ENCODE measurements at regions not wholly inside any gene's neighbourhood (a gene's known extent, or its start where the extent isn't known, plus 50 kb on each side); places are given as distances from the start of the nearest gene placed in this dataset.

GRCh38 chr4:129420637-129421036 lies 324.7 kb downstream of the C4orf33 start:
- Mint-ChIP-seq H3K27me3 (no peaks in the 10 kb centered on the region), H3K27ac (no peak overlapping the region), H3K9me3 (no peaks in the 10 kb centered on the region), H3K4me1 (ENCODE audit: low read depth) (no peaks in the 10 kb centered on the region), H3K36me3 (ENCODE audit: low read depth) (no peaks in the 10 kb centered on the region), H3K4me3 (no peak overlapping the region)
- DNase-seq (no peak), ATAC-seq (ENCODE audit: poor library complexity) (no peak)
- H3K27ac ChIP-seq (ENCODE audit: low read depth in 1 of 2, low read length in 2 of 2) = no peak overlapping the region
- H3K27me3 ChIP-seq (ENCODE audit: control insufficient read depth in 1 of 2, insufficient read depth in 2 of 2, low read length in 2 of 2) = no peaks in the 10 kb centered on the region
- ChIA-PET CTCF (no interaction called here), POLR2A (no interaction called here)
- no peaks in the 10 kb centered on the region for H3K9me3 ChIP-seq (ENCODE audit: control insufficient read depth in 1 of 2, insufficient read depth in 1 of 2, low read length in 2 of 2)
- no peaks in the 10 kb centered on the region for H3K36me3 ChIP-seq (ENCODE audit: insufficient read depth, low read length)
- intact Hi-C loops (cut with DNase I, micrococcal nuclease) = no loop called here
- H3K4me1 ChIP-seq (ENCODE audit: insufficient read depth, low read length) = no peaks in the 10 kb centered on the region
- no peak for TF ChIP-seq CTCF (IDR thresholded peaks at IDR 0.05)
- H3K4me3 ChIP-seq (ENCODE audit: low read length) = no peak overlapping the region

GRCh38 chr4:129422277-129422676 lies 326.3 kb downstream of the C4orf33 start:
- no peak for DNase-seq
- Histone ChIP-seq H3K36me3 (ENCODE audit: insufficient read depth, low read length) (no peaks in the 10 kb centered on the region), H3K27me3 (ENCODE audit: control insufficient read depth in 1 of 2, insufficient read depth in 2 of 2, low read length in 2 of 2) (no peaks in the 10 kb centered on the region), H3K4me3 (ENCODE audit: low read length) (no peak overlapping the region), H3K4me1 (ENCODE audit: insufficient read depth, low read length) (no peaks in the 10 kb centered on the region), H3K9me3 (ENCODE audit: control insufficient read depth in 1 of 2, insufficient read depth in 1 of 2, low read length in 2 of 2) (no peaks in the 10 kb centered on the region), H3K27ac (ENCODE audit: low read depth in 1 of 2, low read length in 2 of 2) (no peak overlapping the region)
- no peak for TF ChIP-seq CTCF (IDR thresholded peaks at IDR 0.05)
- no peaks in the 10 kb centered on the region for H3K9me3 Mint-ChIP-seq
- H3K4me1 Mint-ChIP-seq (ENCODE audit: low read depth) = no peaks in the 10 kb centered on the region
- H3K27ac Mint-ChIP-seq = no peak overlapping the region
- no peak for ATAC-seq (ENCODE audit: poor library complexity)
- H3K27me3 Mint-ChIP-seq = no peaks in the 10 kb centered on the region
- no peak overlapping the region for H3K4me3 Mint-ChIP-seq
- ChIA-PET POLR2A (no interaction called here), CTCF (no interaction called here)
- intact Hi-C loops (cut with DNase I, micrococcal nuclease) = no loop called here
- H3K36me3 Mint-ChIP-seq (ENCODE audit: low read depth) = no peaks in the 10 kb centered on the region

GRCh38 chr4:129428454-129428853 lies 332.5 kb downstream of the C4orf33 start:
- no peak overlapping the region for H3K27ac ChIP-seq (ENCODE audit: low read depth in 1 of 2, low read length in 2 of 2)
- no peaks in the 10 kb centered on the region for H3K9me3 Mint-ChIP-seq
- no peak for ATAC-seq (ENCODE audit: poor library complexity)

More at GRCh38 chr4:129428454-129428853, 332.5 kb downstream of the C4orf33 start:
- Histone ChIP-seq H3K4me1 (ENCODE audit: insufficient read depth, low read length) (no peaks in the 10 kb centered on the region), H3K27me3 (ENCODE audit: control insufficient read depth in 1 of 2, insufficient read depth in 2 of 2, low read length in 2 of 2) (no peaks in the 10 kb centered on the region), H3K36me3 (ENCODE audit: insufficient read depth, low read length) (no peaks in the 10 kb centered on the region), H3K4me3 (ENCODE audit: low read length) (no peak overlapping the region), H3K9me3 (ENCODE audit: control insufficient read depth in 1 of 2, insufficient read depth in 1 of 2, low read length in 2 of 2) (no peaks in the 10 kb centered on the region)
- H3K36me3 Mint-ChIP-seq (ENCODE audit: low read depth) = no peaks in the 10 kb centered on the region
- intact Hi-C loops (cut with DNase I, micrococcal nuclease) = no loop called here
- TF ChIP-seq CTCF (IDR thresholded peaks at IDR 0.05) = no peak
- H3K27me3 Mint-ChIP-seq = no peaks in the 10 kb centered on the region
- H3K27ac Mint-ChIP-seq = no peak overlapping the region
- H3K4me3 Mint-ChIP-seq = no peak overlapping the region
- H3K4me1 Mint-ChIP-seq (ENCODE audit: low read depth) = no peaks in the 10 kb centered on the region
- CTCF ChIA-PET = no interaction called here
- POLR2A ChIA-PET = interaction anchor here (0.6 kb wide), 1 partner anchor 122 kb away, joined by 3 read pairs; no protein-coding TSS in a partner anchor
- no peak for DNase-seq

Measured in CD4-positive, alpha-beta T cell (primary cell).